Transverse colon (tissue), 4 donors: ENCODE measurements at regions not wholly inside any gene's neighbourhood (a gene's known extent, or its start where the extent isn't known, plus 50 kb on each side); places are given as distances from the start of the nearest gene placed in this dataset.

ENCODE experiments used
- DNase-seq: peaks from one replicate; pipeline ENCODE4 v3.0.0-alpha.2; 2019
- H3K27ac ChIP-seq, 4 donors: fragments of 200-600 bp; sonication (generic); 2 replicates each; pipeline ENCODE4 v1.5.1; 2016 to 2018; ENCODE audit warnings: inconsistent platforms in 4 of 4
- H3K27me3 ChIP-seq: fragments of 200-600 bp; sonication (generic); 2 replicates; pipeline ENCODE4 v1.5.1; 2017; ENCODE audit warnings: inconsistent platforms
- H3K36me3 ChIP-seq, 4 donors: fragments of 200-600 bp; sonication (generic); 2 replicates each; pipeline ENCODE4 v1.5.1; 2017 to 2019; ENCODE audit warnings: inconsistent platforms in 4 of 4
- H3K4me1 ChIP-seq, 4 donors: fragments of 200-600 bp; sonication (generic); 2 replicates each; pipeline ENCODE4 v1.5.1; 2017 to 2020; ENCODE audit warnings: inconsistent platforms in 4 of 4
- H3K4me3 ChIP-seq, 4 donors: fragments of 200-600 bp; sonication (generic); 1 replicate in 1 of 4; 2 replicates in 3 of 4; pipeline versions ENCODE4 v1.5.1 to v1.6.1; 2017 to 2019; ENCODE audit warnings: inconsistent platforms in 4 of 4
- H3K9me3 ChIP-seq, 2 donors: fragments of 200-600 bp; sonication (generic); 2 replicates each; pipeline ENCODE4 v1.5.1; 2017 to 2019; ENCODE audit warnings: inconsistent platforms in 2 of 2
- CTCF ChIP-seq, 5 experiments: fragments of 200-600 bp in 3 of 5; fragments of 450-650 bp in 2 of 5; sonication (generic) in 3 of 5; IDR thresholded peaks; 1 replicate in 2 of 5; 2 replicates in 3 of 5; pipeline ENCODE4 v1.5.1; 2016 to 2017; ENCODE audit warnings: antibody characterized with exemption in 5 of 5, inconsistent platforms in 3 of 5, mild to moderate bottlenecking in 2 of 5, moderate library complexity in 1 of 5
- EP300 ChIP-seq: sonication (generic); formaldehyde crosslinking; IDR thresholded peaks from one replicate; pipeline ENCODE4 v1.6.1; 2017; ENCODE audit warnings: antibody characterized with exemption, low read depth
- POLR2A ChIP-seq: fragments of 450-650 bp; IDR thresholded peaks from one replicate; pipeline ENCODE4 v1.6.1; 2016; ENCODE audit warnings: antibody characterized with exemption, mild to moderate bottlenecking, moderate library complexity
- POLR2AphosphoS5 ChIP-seq, 3 donors: sonication (generic); formaldehyde crosslinking; IDR thresholded peaks; one replicate each; pipeline ENCODE4 v1.6.1; 2016; ENCODE audit warnings: antibody characterized with exemption in 3 of 3
- WGBS, 2 donors: methylation state at CpG; one replicate each; pipeline ENCODE4 v1.1.5; 2018; ENCODE audit warnings: low coverage in 1 of 2; 5-methylcytosine and 5-hydroxymethylcytosine counted together
- in situ Hi-C, 4 donors: fragments of 200-750 bp; cut with MboI; loops; one replicate each; pipeline versions ENCODE4 v1.15.0 to v1.15.1; 2017; ENCODE audit warnings: low sequenced_read_pairs in 3 of 4, low pct_ligation_motif_present in 1 of 4, low pct_unique_long_range_greater_than_20kb in 1 of 4
- intact Hi-C: fragments of 100-400 bp; cut with DNase I; formaldehyde crosslinking; loops from one replicate; pipeline ENCODE4 v1.15.1; 2023; ENCODE audit warnings: low total_unique reads

GRCh38 chr2:144259332-144259731, 260.6 kb downstream of the ZEB2 start:
- in situ Hi-C loops (no loop called here), intact Hi-C loops (no loop called here)
- H3K9me3 ChIP-seq = peaks cover 15 to 19% of the 10 kb centered on the region in 2 donors
- no peaks in the 10 kb centered on the region for H3K27me3 ChIP-seq
- no peak for DNase-seq
- TF ChIP-seq EP300 (no peak), POLR2A (no peak), POLR2AphosphoS5 (IDR thresholded peaks at IDR 0.05) (no peak), CTCF (IDR thresholded peaks at IDR 0.05) (no peak)
- peaks cover 0 to 3% (median 0%) of the 10 kb centered on the region in 4 donors for H3K4me1 ChIP-seq
- 97 to 100% methylated on average over 1 to 6 of the region's 6 CpGs for WGBS, 2 donors
- H3K4me3 ChIP-seq = no peak overlapping the region
- H3K36me3 ChIP-seq = no peaks in the 10 kb centered on the region
- no peak overlapping the region for H3K27ac ChIP-seq

GRCh38 chr2:144258154-144258553, 261.8 kb downstream of the ZEB2 start:
- peaks cover 22 to 31% of the 10 kb centered on the region in 2 donors for H3K9me3 ChIP-seq
- H3K27me3 ChIP-seq = no peaks in the 10 kb centered on the region
- H3K36me3 ChIP-seq = no peaks in the 10 kb centered on the region
- TF ChIP-seq CTCF (IDR thresholded peaks at IDR 0.05) (no peak), POLR2AphosphoS5 (IDR thresholded peaks at IDR 0.05) (no peak), POLR2A (no peak), EP300 (no peak)
- H3K4me3 ChIP-seq = no peak overlapping the region
- intact Hi-C loops = no loop called here
- DNase-seq = no peak
- in situ Hi-C loops = no loop called here
- no peak overlapping the region for H3K27ac ChIP-seq
- WGBS, 2 donors = 89 to 94% methylated on average over 2 of the region's 2 CpGs
- peaks cover 0 to 3% (median 0%) of the 10 kb centered on the region in 4 donors for H3K4me1 ChIP-seq

GRCh38 chr2:144256996-144257707, 262.8 kb downstream of the ZEB2 start:
- no peak overlapping the region for H3K27ac ChIP-seq
- H3K9me3 ChIP-seq = peaks cover 28 to 39% of the 10 kb centered on the region in 2 donors
- intact Hi-C loops (loop anchor here (1.0 kb wide), 1 partner anchor 36 kb away; no protein-coding TSS in a partner anchor), in situ Hi-C loops (no loop called here)
- no peak overlapping the region for H3K4me3 ChIP-seq
- no peaks in the 10 kb centered on the region for H3K27me3 ChIP-seq
- H3K4me1 ChIP-seq = peaks cover 0 to 3% (median 0%) of the 10 kb centered on the region in 4 donors
- DNase-seq = no peak
- 79% methylated on average over 1 of the region's 1 CpG; no CpG with 5 or more reads in 1 of the 2 donors for WGBS, 2 donors
- TF ChIP-seq POLR2A (no peak), CTCF (IDR thresholded peaks at IDR 0.05) (no peak), POLR2AphosphoS5 (IDR thresholded peaks at IDR 0.05) (no peak), EP300 (no peak)
- H3K36me3 ChIP-seq = no peaks in the 10 kb centered on the region

GRCh38 chr2:144254342-144255235, 265.3 kb downstream of the ZEB2 start:
- in situ Hi-C loops (no loop called here), intact Hi-C loops (no loop called here)
- H3K9me3 ChIP-seq = peaks cover 28 to 39% of the 10 kb centered on the region in 2 donors
- DNase-seq = no peak
- no peaks in the 10 kb centered on the region for H3K36me3 ChIP-seq
- H3K4me1 ChIP-seq = peaks cover 0 to 3% (median 0%) of the 10 kb centered on the region in 4 donors
- no peaks in the 10 kb centered on the region for H3K27me3 ChIP-seq
- 100% methylated on average over 2 of the region's 2 CpGs; no CpG with 5 or more reads in 1 of the 2 donors for WGBS, 2 donors
- H3K4me3 ChIP-seq = no peak overlapping the region
- no peak for TF ChIP-seq CTCF (IDR thresholded peaks at IDR 0.05)
- no peak for TF ChIP-seq POLR2AphosphoS5 (IDR thresholded peaks at IDR 0.05)
- no peak for TF ChIP-seq EP300
- TF ChIP-seq POLR2A = no peak
- H3K27ac ChIP-seq = no peak overlapping the region
